Stomach (tissue), 4 donors: ENCODE measurements at regions not wholly inside any gene's neighbourhood (a gene's known extent, or its start where the extent isn't known, plus 50 kb on each side); places are given as distances from the start of the nearest gene placed in this dataset.

Experiments
- CTCF ChIP-seq, 7 experiments: fragments of 450-650 bp in 4 of 7; fragments of 200-600 bp in 3 of 7; sonication (generic) in 3 of 7; IDR thresholded peaks; one replicate each; pipeline ENCODE4 v1.5.1; 2016 to 2019; ENCODE audit warnings: antibody characterized with exemption in 7 of 7, control low read depth in 2 of 7, mild to moderate bottlenecking in 1 of 7
- EP300 ChIP-seq: sonication (generic); formaldehyde crosslinking; IDR thresholded peaks from one replicate; pipeline ENCODE4 v1.6.1; 2017; ENCODE audit warnings: antibody characterized with exemption
- POLR2AphosphoS5 ChIP-seq, 3 donors: sonication (generic); formaldehyde crosslinking; IDR thresholded peaks; one replicate each; pipeline ENCODE4 v1.6.1; 2016; ENCODE audit warnings: antibody characterized with exemption in 3 of 3

DNA sequence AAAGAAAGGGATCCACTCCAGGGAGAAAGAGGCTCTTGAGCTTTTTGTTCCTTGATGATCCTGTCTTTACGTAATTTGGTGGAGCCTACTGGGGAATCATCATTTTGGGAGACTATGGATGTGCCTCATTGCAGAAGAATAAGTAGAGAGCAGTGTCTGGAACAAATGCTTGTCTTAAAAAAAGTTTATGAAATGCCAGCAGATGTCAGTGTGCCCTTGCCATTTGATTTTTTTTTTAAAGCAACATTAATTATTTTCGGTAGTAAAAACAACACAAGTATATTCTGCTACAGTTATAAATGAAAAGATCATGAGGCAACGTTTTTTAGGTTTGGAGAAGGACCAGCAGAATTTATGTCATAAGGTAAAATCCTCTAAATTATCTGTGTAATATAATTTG lies 934.8 kb upstream of the EEF2KMT start:
- TF ChIP-seq CTCF (IDR thresholded peaks at IDR 0.05): no peak
- TF ChIP-seq POLR2AphosphoS5 (IDR thresholded peaks at IDR 0.05): no peak
- TF ChIP-seq EP300: no peak
